ENCODE measurements at regions not wholly inside any gene's neighbourhood (a gene's known extent, or its start where the extent isn't known, plus 50 kb on each side); places are given as distances from the start of the nearest gene placed in this dataset.

- H3K4me3 ChIP-seq (ENCODE audit: low read depth, low read length), result no peak overlapping the region
These were observed 176.7 kb downstream of the GPAM start for GRCh38 chr10:112006831-112007230.

- H3K4me3 ChIP-seq (ENCODE audit: low read depth, low read length), result no peak overlapping the region
These were observed 161.4 kb downstream of the GPAM start for GRCh38 chr10:112022196-112022595.

GRCh38 chr10:112024079-112024478 lies 159.5 kb downstream of the GPAM start:
- H3K4me3 ChIP-seq (ENCODE audit: low read depth, low read length), result no peak overlapping the region

GRCh38 chr10:112025228-112025627 lies 158.3 kb downstream of the GPAM start:
- H3K4me3 ChIP-seq (ENCODE audit: low read depth, low read length), result no peak overlapping the region

GRCh38 chr10:112026438-112026837 lies 157.1 kb downstream of the GPAM start:
- H3K4me3 ChIP-seq (ENCODE audit: low read depth, low read length), result no peak overlapping the region

- H3K4me3 ChIP-seq (ENCODE audit: low read depth, low read length), result no peak overlapping the region
These were observed 155.8 kb downstream of the GPAM start for GRCh38 chr10:112027731-112028280.

- H3K4me3 ChIP-seq (ENCODE audit: low read depth, low read length), result no peak overlapping the region
These were observed 153.1 kb downstream of the GPAM start for GRCh38 chr10:112030431-112030830.

GRCh38 chr10:112039823-112040222 lies 143.7 kb downstream of the GPAM start:
- H3K4me3 ChIP-seq (ENCODE audit: low read depth, low read length), result no peak overlapping the region

- no peak overlapping the region for H3K4me3 ChIP-seq (ENCODE audit: low read depth, low read length)
These were observed 142.9 kb downstream of the GPAM start for GRCh38 chr10:112040696-112041095.

- no peak overlapping the region for H3K4me3 ChIP-seq (ENCODE audit: low read depth, low read length)
These were observed 137.6 kb downstream of the GPAM start for GRCh38 chr10:112045938-112046337.

GRCh38 chr10:112047674-112048073 lies 135.9 kb downstream of the GPAM start:
- H3K4me3 ChIP-seq (ENCODE audit: low read depth, low read length), result no peak overlapping the region

- no peak overlapping the region for H3K4me3 ChIP-seq (ENCODE audit: low read depth, low read length)
These were observed 131.4 kb downstream of the GPAM start for GRCh38 chr10:112052166-112052565.

- H3K4me3 ChIP-seq (ENCODE audit: low read depth, low read length), result no peak overlapping the region
These were observed 129.7 kb downstream of the GPAM start for GRCh38 chr10:112053895-112054294.

GRCh38 chr10:112054516-112054915 lies 129.0 kb downstream of the GPAM start:
- H3K4me3 ChIP-seq (ENCODE audit: low read depth, low read length), result no peak overlapping the region

GRCh38 chr10:112057072-112057471 lies 126.5 kb downstream of the GPAM start:
- no peak overlapping the region for H3K4me3 ChIP-seq (ENCODE audit: low read depth, low read length)

- no peak overlapping the region for H3K4me3 ChIP-seq (ENCODE audit: low read depth, low read length)
These were observed 124.3 kb downstream of the GPAM start for GRCh38 chr10:112059220-112059619.

- H3K4me3 ChIP-seq (ENCODE audit: low read depth, low read length), result no peak overlapping the region
These were observed 111.9 kb downstream of the GPAM start for GRCh38 chr10:112071596-112072133.

GRCh38 chr10:112078003-112078402 lies 105.6 kb downstream of the GPAM start:
- no peak overlapping the region for H3K4me3 ChIP-seq (ENCODE audit: low read depth, low read length)

GRCh38 chr10:112080231-112080630 lies 103.3 kb downstream of the GPAM start:
- H3K4me3 ChIP-seq (ENCODE audit: low read depth, low read length), result no peak overlapping the region

- H3K4me3 ChIP-seq (ENCODE audit: low read depth, low read length), result no peak overlapping the region
These were observed 101.4 kb downstream of the GPAM start for GRCh38 chr10:112082120-112082519.

GRCh38 chr10:112083472-112083871 lies 100.1 kb downstream of the GPAM start:
- H3K4me3 ChIP-seq (ENCODE audit: low read depth, low read length), result no peak overlapping the region

- no peak overlapping the region for H3K4me3 ChIP-seq (ENCODE audit: low read depth, low read length)
These were observed 95.6 kb downstream of the GPAM start for GRCh38 chr10:112087953-112088456.

- no peak overlapping the region for H3K4me3 ChIP-seq (ENCODE audit: low read depth, low read length)
These were observed 91.9 kb downstream of the GPAM start for GRCh38 chr10:112091703-112092102.
